A673 (cell line): ENCODE measurements at regions not wholly inside any gene's neighbourhood (a gene's known extent, or its start where the extent isn't known, plus 50 kb on each side); places are given as distances from the start of the nearest gene placed in this dataset.

Experiments
- BruUV-seq: library from RNA; stranded (reverse); fragments of 400-500 nt; replicated peaks from 2 replicates; lab custom pipeline; 2021; lab: Mats Ljungman, UMichigan
- CTCF ChIA-PET: fragments of 300-600 bp; sonication (Branson Sonifier 250); formaldehyde crosslinking; loops from one replicate; lab custom pipeline; 2022; ENCODE audit warnings: antibody characterized with exemption; lab: Charles Lee
- POLR2A ChIA-PET: fragments of 300-600 bp; sonication (Branson Sonifier 250); formaldehyde crosslinking; loops from one replicate; lab custom pipeline; 2022; ENCODE audit warnings: antibody characterized with exemption; ENCODE audit not compliant: low non-redundant PET; lab: Charles Lee
- DNase-seq: peaks from one replicate; pipeline ENCODE4 v3.0.0-alpha.2; 2015; ENCODE audit warnings: low spot score
- H3K27ac ChIP-seq: fragments of 200-600 bp; sonication (generic); 2 replicates; pipeline ENCODE4 v1.5.1; 2016; ENCODE audit warnings: mixed run types, low read depth, mild to moderate bottlenecking, mixed read lengths, antibody characterized with exemption, low read length; ENCODE audit not compliant: poor library complexity, severe bottlenecking
- H3K27me3 ChIP-seq: fragments of 200-600 bp; sonication (generic); replicated peaks from 2 replicates; pipeline ENCODE4 v1.6.1; 2017; ENCODE audit warnings: mixed run types, low read depth, mild to moderate bottlenecking, mixed read lengths, antibody characterized with exemption, low read length; ENCODE audit not compliant: insufficient read depth, poor library complexity
- H3K36me3 ChIP-seq: fragments of 200-600 bp; sonication (generic); 2 replicates; pipeline ENCODE4 v1.6.1; 2016; ENCODE audit warnings: mixed run types, mild to moderate bottlenecking, mixed read lengths, antibody characterized with exemption, low read length; ENCODE audit not compliant: insufficient read depth, poor library complexity, severe bottlenecking
- H3K4me1 ChIP-seq: fragments of 200-600 bp; sonication (generic); 2 replicates; pipeline ENCODE4 v1.6.1; 2017; ENCODE audit warnings: mixed run types, mild to moderate bottlenecking, mixed read lengths, antibody characterized with exemption, low read length; ENCODE audit not compliant: insufficient read depth, poor library complexity, severe bottlenecking
- H3K4me3 ChIP-seq: fragments of 200-600 bp; sonication (generic); 2 replicates; pipeline ENCODE4 v1.5.1; 2016; ENCODE audit warnings: low read depth, mixed run types, mild to moderate bottlenecking, mixed read lengths, low read length; ENCODE audit not compliant: poor library complexity, severe bottlenecking
- H3K9me3 ChIP-seq: fragments of 200-600 bp; sonication (generic); 2 replicates; pipeline ENCODE4 v1.6.1; 2016; ENCODE audit warnings: mixed run types, low read depth, mild to moderate bottlenecking, mixed read lengths, antibody characterized with exemption, low read length; ENCODE audit not compliant: poor library complexity, severe bottlenecking
- EZH2 ChIP-seq: fragments of 200-600 bp; sonication (generic); IDR thresholded peaks from 2 replicates; pipeline ENCODE4 v1.6.1; 2017; ENCODE audit warnings: borderline replicate concordance, low read depth, mild to moderate bottlenecking, mixed read lengths, antibody characterized with exemption, low read length; ENCODE audit not compliant: poor library complexity, severe bottlenecking
- intact Hi-C: fragments of 100-400 bp; cut with micrococcal nuclease; formaldehyde crosslinking; loops from one replicate; pipeline ENCODE4 v1.10.0; 2022; ENCODE audit not compliant: unreplicated experiment
- TF ChIP-seq, protein P1 (sequence below): fragments of 300-800, 200-600 bp; sonication (generic); conservative IDR thresholded peaks from 2 replicates; pipeline ENCODE4 v1.5.1; 2017; ENCODE audit warnings: low read depth, mild to moderate bottlenecking, antibody characterized with exemption, low read length, moderate library complexity, mixed read lengths

DNA sequence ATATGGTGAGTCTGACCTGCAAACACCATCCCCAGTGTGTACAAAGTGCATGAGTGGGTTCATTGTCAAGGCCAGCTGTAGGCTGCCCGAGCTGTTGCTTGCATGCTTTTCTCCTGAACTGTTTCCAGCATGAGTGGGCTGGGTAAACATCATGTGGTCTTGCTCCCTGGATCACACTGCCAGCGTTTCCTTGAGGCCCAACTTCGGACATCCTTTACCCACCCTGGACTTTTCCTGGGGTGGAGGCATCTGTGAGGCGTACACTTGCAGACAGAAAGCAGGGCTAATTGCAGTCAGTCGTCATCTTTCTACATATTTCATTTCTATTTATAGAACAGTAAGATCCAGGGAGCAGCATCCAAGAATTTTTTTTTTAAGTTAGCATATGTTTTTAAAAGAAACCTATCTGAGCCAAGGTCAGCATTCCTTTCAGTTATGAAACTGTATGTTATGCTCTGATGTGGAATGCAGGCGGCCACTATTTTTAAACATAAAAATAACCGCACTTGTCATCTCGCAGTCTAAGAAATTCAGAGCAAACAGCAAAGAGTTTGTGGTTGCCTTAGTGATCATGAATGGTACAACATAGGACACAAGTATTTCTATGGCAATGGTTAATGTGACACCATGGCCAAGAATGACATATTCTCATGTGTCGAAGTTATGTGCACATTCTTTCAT lies 106.5 kb upstream of the DMRT1 start:
- H3K4me1 ChIP-seq = no peaks in the 10 kb centered on the region
- H3K4me3 ChIP-seq = no peak overlapping the region
- POLR2A ChIA-PET = no interaction called here
- DNase-seq = no peak
- H3K27ac ChIP-seq = no peak overlapping the region
- CTCF ChIA-PET = no interaction called here
- intact Hi-C loops = no loop called here
- no peaks in the 10 kb centered on the region for H3K36me3 ChIP-seq
- no peak for TF ChIP-seq EZH2
- TF ChIP-seq, protein P1, sequence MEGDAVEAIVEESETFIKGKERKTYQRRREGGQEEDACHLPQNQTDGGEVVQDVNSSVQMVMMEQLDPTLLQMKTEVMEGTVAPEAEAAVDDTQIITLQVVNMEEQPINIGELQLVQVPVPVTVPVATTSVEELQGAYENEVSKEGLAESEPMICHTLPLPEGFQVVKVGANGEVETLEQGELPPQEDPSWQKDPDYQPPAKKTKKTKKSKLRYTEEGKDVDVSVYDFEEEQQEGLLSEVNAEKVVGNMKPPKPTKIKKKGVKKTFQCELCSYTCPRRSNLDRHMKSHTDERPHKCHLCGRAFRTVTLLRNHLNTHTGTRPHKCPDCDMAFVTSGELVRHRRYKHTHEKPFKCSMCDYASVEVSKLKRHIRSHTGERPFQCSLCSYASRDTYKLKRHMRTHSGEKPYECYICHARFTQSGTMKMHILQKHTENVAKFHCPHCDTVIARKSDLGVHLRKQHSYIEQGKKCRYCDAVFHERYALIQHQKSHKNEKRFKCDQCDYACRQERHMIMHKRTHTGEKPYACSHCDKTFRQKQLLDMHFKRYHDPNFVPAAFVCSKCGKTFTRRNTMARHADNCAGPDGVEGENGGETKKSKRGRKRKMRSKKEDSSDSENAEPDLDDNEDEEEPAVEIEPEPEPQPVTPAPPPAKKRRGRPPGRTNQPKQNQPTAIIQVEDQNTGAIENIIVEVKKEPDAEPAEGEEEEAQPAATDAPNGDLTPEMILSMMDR = no peak
- no TSS peak for BruUV-seq
- no peaks in the 10 kb centered on the region for H3K27me3 ChIP-seq
- no peaks in the 10 kb centered on the region for H3K9me3 ChIP-seq

GRCh38 chr9:737400-738120 lies 103.9 kb upstream of the DMRT1 start:
- H3K4me1 ChIP-seq = no peaks in the 10 kb centered on the region
- DNase-seq = no peak
- no peaks in the 10 kb centered on the region for H3K27me3 ChIP-seq
- H3K36me3 ChIP-seq = no peaks in the 10 kb centered on the region
- intact Hi-C loops = no loop called here
- ChIA-PET CTCF (no interaction called here), POLR2A (no interaction called here)
- H3K4me3 ChIP-seq = no peak overlapping the region
- TF ChIP-seq EZH2 = no peak
- TF ChIP-seq, protein P1 = no peak
- H3K27ac ChIP-seq = no peak overlapping the region
- no peaks in the 10 kb centered on the region for H3K9me3 ChIP-seq
- BruUV-seq = no TSS peak

DNA sequence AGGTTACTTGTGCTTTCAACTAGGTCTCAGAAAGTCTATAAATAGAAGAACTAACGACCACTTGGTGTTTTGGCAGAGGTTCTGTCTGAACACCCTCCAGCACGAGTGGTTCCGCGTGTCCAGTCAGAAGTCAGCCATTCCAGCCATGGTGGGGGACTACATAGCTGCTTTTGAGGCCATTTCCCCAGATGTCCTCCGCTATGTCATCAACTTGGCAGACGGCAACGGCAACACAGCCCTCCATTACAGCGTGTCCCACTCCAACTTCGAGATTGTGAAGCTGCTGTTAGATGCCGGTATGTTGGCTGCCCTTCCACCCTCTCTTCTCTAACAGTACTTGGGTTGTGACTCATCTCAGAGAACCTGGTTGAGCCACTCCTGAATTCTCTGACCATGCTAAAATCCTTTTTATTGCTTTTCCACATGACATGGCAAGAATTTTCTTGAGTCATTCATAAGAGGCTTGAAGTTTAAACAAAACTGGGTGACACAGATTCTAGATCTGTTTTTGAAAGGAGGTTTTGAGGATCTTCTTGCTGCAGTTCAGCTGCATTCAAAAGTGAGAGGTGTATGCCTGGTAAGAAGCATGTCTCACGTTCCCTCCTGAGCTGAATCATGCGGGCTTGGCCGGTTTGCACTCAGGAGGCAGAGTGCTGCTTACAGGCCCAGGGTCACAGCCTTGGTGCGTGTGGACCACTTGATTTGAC lies 103.1 kb upstream of the DMRT1 start:
- DNase-seq = no peak
- CTCF ChIA-PET = no interaction called here
- H3K27me3 ChIP-seq = no peaks in the 10 kb centered on the region
- H3K36me3 ChIP-seq = no peaks in the 10 kb centered on the region
- TF ChIP-seq, protein P1 = no peak
- TF ChIP-seq EZH2 = no peak
- no peaks in the 10 kb centered on the region for H3K9me3 ChIP-seq
- no peak overlapping the region for H3K27ac ChIP-seq
- BruUV-seq = no TSS peak
- POLR2A ChIA-PET = no interaction called here
- H3K4me3 ChIP-seq = no peak overlapping the region
- H3K4me1 ChIP-seq = peaks cover 4% of the 10 kb centered on the region
- intact Hi-C loops = no loop called here
